Endothelial cell (in vitro differentiated cells): ENCODE measurements at regions not wholly inside any gene's neighbourhood (a gene's known extent, or its start where the extent isn't known, plus 50 kb on each side); places are given as distances from the start of the nearest gene placed in this dataset.

Experiments used
- DNase-seq: peaks from one replicate; pipeline ENCODE4 v3.0.0; 2021; ENCODE audit warnings: low spot score
- H3K27ac Mint-ChIP-seq: one replicate; pipeline ENCODE4 v1.8.0; 2021; ENCODE audit warnings: mixed read lengths, inconsistent platforms; ENCODE audit not compliant: unreplicated experiment
- H3K27me3 Mint-ChIP-seq: one replicate; pipeline ENCODE4 v1.8.0; 2021; ENCODE audit warnings: mild to moderate bottlenecking, moderate library complexity, mixed read lengths, inconsistent platforms; ENCODE audit not compliant: unreplicated experiment
- H3K36me3 Mint-ChIP-seq: one replicate; pipeline ENCODE4 v1.8.0; 2021; ENCODE audit warnings: mild to moderate bottlenecking, low read depth, mixed read lengths, inconsistent platforms; ENCODE audit not compliant: unreplicated experiment
- H3K4me1 Mint-ChIP-seq: one replicate; pipeline ENCODE4 v1.8.0; 2021; ENCODE audit warnings: mild to moderate bottlenecking, mixed read lengths, inconsistent platforms; ENCODE audit not compliant: unreplicated experiment
- H3K4me3 Mint-ChIP-seq: one replicate; pipeline ENCODE4 v1.8.0; 2021; ENCODE audit warnings: mild to moderate bottlenecking, mixed read lengths, inconsistent platforms; ENCODE audit not compliant: unreplicated experiment
- H3K9me3 Mint-ChIP-seq: one replicate; pipeline ENCODE4 v1.8.0; 2021; ENCODE audit warnings: mixed read lengths, inconsistent platforms; ENCODE audit not compliant: unreplicated experiment
- TF ChIP-seq, protein P1 (sequence below): fragments of 200-600 bp; sonication (generic); IDR thresholded peaks from one replicate; pipeline ENCODE4 v1.5.0; 2021; ENCODE audit warnings: antibody characterized with exemption; ENCODE audit not compliant: unreplicated experiment

- Mint-ChIP-seq H3K27ac (peak overlapping the region; percentile 15), H3K27me3 (peaks cover 1% of the 10 kb centered on the region), H3K36me3 (no peaks in the 10 kb centered on the region), H3K4me1 (peaks cover 17% of the 10 kb centered on the region), H3K4me3 (no peak overlapping the region), H3K9me3 (no peaks in the 10 kb centered on the region)
- DNase-seq = peak; percentile 20
- TF ChIP-seq, protein P1, sequence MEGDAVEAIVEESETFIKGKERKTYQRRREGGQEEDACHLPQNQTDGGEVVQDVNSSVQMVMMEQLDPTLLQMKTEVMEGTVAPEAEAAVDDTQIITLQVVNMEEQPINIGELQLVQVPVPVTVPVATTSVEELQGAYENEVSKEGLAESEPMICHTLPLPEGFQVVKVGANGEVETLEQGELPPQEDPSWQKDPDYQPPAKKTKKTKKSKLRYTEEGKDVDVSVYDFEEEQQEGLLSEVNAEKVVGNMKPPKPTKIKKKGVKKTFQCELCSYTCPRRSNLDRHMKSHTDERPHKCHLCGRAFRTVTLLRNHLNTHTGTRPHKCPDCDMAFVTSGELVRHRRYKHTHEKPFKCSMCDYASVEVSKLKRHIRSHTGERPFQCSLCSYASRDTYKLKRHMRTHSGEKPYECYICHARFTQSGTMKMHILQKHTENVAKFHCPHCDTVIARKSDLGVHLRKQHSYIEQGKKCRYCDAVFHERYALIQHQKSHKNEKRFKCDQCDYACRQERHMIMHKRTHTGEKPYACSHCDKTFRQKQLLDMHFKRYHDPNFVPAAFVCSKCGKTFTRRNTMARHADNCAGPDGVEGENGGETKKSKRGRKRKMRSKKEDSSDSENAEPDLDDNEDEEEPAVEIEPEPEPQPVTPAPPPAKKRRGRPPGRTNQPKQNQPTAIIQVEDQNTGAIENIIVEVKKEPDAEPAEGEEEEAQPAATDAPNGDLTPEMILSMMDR = no peak
Measured at GRCh38 chr4:17336524-17336961, 175.3 kb downstream of the QDPR start.

DNA sequence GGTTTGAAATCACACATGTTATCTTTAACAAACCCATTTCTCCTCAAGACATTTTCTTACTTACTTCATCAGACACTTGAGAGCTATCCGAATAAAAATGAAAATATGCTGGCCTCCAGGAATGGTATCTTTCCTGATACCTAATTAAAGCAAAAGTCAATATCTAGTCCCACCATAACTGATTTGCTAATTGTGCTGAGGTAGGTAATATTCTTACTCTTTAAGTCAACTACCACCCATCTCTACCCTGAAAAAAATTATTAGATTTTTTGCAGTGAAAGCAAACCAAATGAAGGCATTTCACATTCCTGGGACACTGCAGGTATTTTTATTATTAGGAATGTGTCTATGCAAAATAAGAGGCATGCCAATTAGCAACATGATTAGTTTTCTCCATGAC lies 175.8 kb downstream of the QDPR start:
- H3K9me3 Mint-ChIP-seq = no peaks in the 10 kb centered on the region
- no peak for DNase-seq
- H3K4me3 Mint-ChIP-seq = no peak overlapping the region
- no peaks in the 10 kb centered on the region for H3K36me3 Mint-ChIP-seq
- peaks cover 1% of the 10 kb centered on the region for H3K27me3 Mint-ChIP-seq
- H3K4me1 Mint-ChIP-seq = peaks cover 18% of the 10 kb centered on the region
- TF ChIP-seq, protein P1 = no peak
- peak overlapping the region; percentile 15 for H3K27ac Mint-ChIP-seq

DNA sequence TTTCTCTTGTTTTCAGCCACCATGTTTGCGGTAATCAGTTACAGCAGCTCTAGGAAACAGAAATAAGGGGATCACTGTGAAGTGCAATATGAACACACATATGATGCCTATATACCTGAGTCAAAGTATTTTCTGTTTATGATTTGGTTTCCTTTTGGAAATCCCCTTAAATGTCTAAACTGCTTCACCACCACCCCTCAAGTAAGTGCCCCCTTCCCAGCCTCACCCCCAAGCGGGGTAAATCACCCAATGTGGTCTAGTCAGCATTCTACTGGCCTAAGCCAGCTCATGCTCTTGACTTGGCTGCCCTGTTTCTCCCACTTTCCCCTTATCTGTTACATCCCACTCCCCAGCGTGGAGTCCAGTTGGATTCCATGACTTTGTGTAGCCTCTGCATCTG lies 176.5 kb downstream of the QDPR start:
- Mint-ChIP-seq H3K27ac (no peak overlapping the region), H3K36me3 (no peaks in the 10 kb centered on the region), H3K4me3 (no peak overlapping the region), H3K27me3 (peaks cover 1% of the 10 kb centered on the region), H3K9me3 (no peaks in the 10 kb centered on the region), H3K4me1 (peaks cover 18% of the 10 kb centered on the region)
- TF ChIP-seq, protein P1 = no peak
- DNase-seq = no peak

DNA sequence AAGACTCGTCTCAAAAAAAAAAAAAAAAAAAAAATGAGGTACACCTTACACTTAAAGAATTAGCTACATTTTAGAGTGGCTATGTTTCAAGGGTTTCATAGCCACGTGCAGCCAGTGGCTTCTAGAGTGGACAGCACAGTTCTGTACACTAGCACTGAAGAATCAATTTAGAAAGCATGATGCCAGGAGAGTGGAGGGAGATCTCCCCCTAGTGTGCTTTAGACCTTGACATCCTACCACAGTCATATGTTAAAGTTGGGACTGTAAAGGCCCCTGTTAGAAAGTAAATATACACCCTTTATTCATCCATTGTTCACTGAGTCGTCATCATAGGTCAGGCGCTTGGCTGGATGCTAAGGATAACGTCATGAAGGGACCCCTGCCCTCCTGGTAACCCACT lies 179.4 kb downstream of the QDPR start:
- Mint-ChIP-seq H3K4me1 (peaks cover 37% of the 10 kb centered on the region), H3K9me3 (no peaks in the 10 kb centered on the region), H3K27me3 (peaks cover 7% of the 10 kb centered on the region), H3K4me3 (no peak overlapping the region), H3K36me3 (no peaks in the 10 kb centered on the region), H3K27ac (no peak overlapping the region)
- DNase-seq = no peak
- TF ChIP-seq, protein P1 = no peak

DNA sequence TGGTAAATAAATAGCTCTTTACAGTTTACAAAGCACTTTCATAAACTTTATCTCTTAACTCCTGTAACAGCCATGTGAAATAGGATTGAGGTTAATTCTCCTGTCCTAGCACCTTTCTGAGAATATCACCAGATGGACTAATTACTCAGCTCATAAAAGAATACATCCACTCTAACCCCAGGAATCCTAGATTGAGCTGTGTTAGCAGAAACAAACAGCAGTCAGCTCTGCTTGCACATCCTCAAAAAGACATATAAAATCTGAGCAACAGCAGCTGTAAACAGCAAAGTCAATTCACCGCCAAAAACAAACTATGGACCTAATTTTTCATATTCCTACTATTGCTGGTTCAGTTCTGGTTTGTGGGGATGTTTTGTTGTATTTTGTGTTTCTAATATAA lies 182.8 kb downstream of the QDPR start:
- Mint-ChIP-seq H3K4me1 (peaks cover 26% of the 10 kb centered on the region), H3K36me3 (no peaks in the 10 kb centered on the region), H3K27me3 (peaks cover 5% of the 10 kb centered on the region), H3K9me3 (no peaks in the 10 kb centered on the region), H3K4me3 (no peak overlapping the region), H3K27ac (no peak overlapping the region)
- no peak for DNase-seq
- TF ChIP-seq, protein P1 = no peak
